Smooth muscle cell (in vitro differentiated cells): ENCODE measurements at regions not wholly inside any gene's neighbourhood (a gene's known extent, or its start where the extent isn't known, plus 50 kb on each side); places are given as distances from the start of the nearest gene placed in this dataset.

Experiments used
- DNase-seq: peaks from one replicate; lab custom pipeline; 2025; ENCODE audit not compliant: unreplicated experiment; lab: John Stamatoyannopoulos, UW
- H2AFZ ChIP-seq: fragments of 200-600 bp; sonication (generic); 2 replicates; pipeline ENCODE4 v1.6.0; 2016; ENCODE audit warnings: antibody characterized with exemption, low read depth, mild to moderate bottlenecking
- H3F3A ChIP-seq: fragments of 200-600 bp; sonication (generic); 2 replicates; pipeline ENCODE4 v1.6.0; 2017; ENCODE audit warnings: antibody characterized with exemption, low read depth
- H3K27ac ChIP-seq: fragments of 200-600 bp; sonication (generic); 2 replicates; pipeline ENCODE4 v1.5.1; 2016; ENCODE audit warnings: low read depth, mild to moderate bottlenecking
- H3K27me3 ChIP-seq: fragments of 200-600 bp; sonication (generic); 2 replicates; pipeline ENCODE4 v1.6.1; 2016; ENCODE audit warnings: low read depth, mild to moderate bottlenecking
- H3K36me3 ChIP-seq: fragments of 200-600 bp; sonication (generic); 2 replicates; pipeline ENCODE4 v1.5.1; 2016; ENCODE audit warnings: low read depth
- H3K4me1 ChIP-seq: fragments of 200-600 bp; sonication (generic); 2 replicates; pipeline ENCODE4 v1.5.1; 2016; ENCODE audit warnings: low read depth
- H3K4me2 ChIP-seq: fragments of 200-600 bp; sonication (generic); 2 replicates; pipeline ENCODE4 v1.6.0; 2016; ENCODE audit warnings: mild to moderate bottlenecking
- H3K4me3 ChIP-seq: fragments of 200-600 bp; sonication (generic); 2 replicates; pipeline ENCODE4 v1.5.1; 2016; ENCODE audit warnings: mild to moderate bottlenecking
- H3K79me2 ChIP-seq: fragments of 200-600 bp; sonication (generic); 2 replicates; pipeline ENCODE4 v1.6.0; 2016; ENCODE audit warnings: low read depth, mild to moderate bottlenecking
- H3K9ac ChIP-seq: fragments of 200-600 bp; sonication (generic); 2 replicates; pipeline ENCODE4 v1.6.0; 2016; ENCODE audit warnings: low read depth
- H3K9me3 ChIP-seq: fragments of 200-600 bp; sonication (generic); replicated peaks from 2 replicates; pipeline ENCODE4 v1.5.1; 2016; ENCODE audit warnings: low read depth
- H4K20me1 ChIP-seq: fragments of 200-600 bp; sonication (generic); 2 replicates; pipeline ENCODE4 v1.6.0; 2016; ENCODE audit warnings: low read depth
- WGBS: methylation state at CpG from one replicate; pipeline ENCODE4 v1.1.7; 2016; ENCODE audit warnings: low lambda C conversion rate; 5-methylcytosine and 5-hydroxymethylcytosine counted together
- TF ChIP-seq, protein P1 (sequence below): fragments of 200-600 bp; sonication (generic); IDR thresholded peaks from 2 replicates; pipeline ENCODE4 v1.5.1; 2017; ENCODE audit warnings: borderline replicate concordance, mild to moderate bottlenecking, antibody characterized with exemption; ENCODE audit not compliant: insufficient read depth, poor library complexity, severe bottlenecking

DNA sequence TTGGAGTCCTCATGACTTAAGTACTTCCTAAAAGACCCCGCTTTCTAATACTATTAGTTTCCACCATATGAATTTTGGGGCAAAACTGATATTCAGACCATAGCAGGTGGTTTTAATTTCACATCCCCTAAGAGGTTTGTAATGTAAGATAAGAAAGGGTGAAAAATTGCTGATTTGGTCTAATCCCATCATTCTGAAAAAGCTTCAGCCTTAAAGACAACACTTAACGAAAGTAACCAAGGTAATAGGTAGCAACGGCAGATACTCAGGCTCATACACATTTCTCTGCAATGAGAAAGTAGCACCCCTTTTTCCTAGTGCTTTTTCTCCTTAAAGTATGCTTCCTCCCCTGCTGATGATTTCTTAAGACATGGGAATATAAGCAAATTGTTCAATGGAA, 376.9 kb upstream of the LYPLAL1 start:
- WGBS, result 82% methylated on average over 3 of the region's 3 CpGs

DNA sequence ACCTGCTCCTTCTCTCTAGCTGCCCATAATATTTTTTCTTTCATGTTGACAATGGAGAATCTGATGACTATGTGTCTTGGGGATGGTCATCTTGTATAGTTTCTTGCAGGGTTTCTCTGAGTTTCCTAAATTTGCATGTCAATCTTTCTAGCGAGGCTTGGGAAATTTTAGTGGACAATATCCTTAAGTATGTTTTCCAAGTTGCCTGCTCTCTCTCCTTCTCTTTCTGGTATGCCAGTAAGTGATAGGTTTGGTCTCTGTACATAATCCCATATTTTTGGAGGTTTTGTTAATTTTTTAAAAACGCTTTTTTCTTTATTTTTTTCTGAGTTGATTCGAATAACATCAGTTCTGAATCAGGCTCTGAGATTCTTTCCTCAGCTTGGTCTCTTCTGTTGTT, 370.9 kb upstream of the LYPLAL1 start:
- TF ChIP-seq, protein P1, sequence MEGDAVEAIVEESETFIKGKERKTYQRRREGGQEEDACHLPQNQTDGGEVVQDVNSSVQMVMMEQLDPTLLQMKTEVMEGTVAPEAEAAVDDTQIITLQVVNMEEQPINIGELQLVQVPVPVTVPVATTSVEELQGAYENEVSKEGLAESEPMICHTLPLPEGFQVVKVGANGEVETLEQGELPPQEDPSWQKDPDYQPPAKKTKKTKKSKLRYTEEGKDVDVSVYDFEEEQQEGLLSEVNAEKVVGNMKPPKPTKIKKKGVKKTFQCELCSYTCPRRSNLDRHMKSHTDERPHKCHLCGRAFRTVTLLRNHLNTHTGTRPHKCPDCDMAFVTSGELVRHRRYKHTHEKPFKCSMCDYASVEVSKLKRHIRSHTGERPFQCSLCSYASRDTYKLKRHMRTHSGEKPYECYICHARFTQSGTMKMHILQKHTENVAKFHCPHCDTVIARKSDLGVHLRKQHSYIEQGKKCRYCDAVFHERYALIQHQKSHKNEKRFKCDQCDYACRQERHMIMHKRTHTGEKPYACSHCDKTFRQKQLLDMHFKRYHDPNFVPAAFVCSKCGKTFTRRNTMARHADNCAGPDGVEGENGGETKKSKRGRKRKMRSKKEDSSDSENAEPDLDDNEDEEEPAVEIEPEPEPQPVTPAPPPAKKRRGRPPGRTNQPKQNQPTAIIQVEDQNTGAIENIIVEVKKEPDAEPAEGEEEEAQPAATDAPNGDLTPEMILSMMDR, result no peak
- no peak overlapping the region for H2AFZ ChIP-seq
- no peaks in the 10 kb centered on the region for H3K36me3 ChIP-seq
- H3K9ac ChIP-seq, result no peak overlapping the region
- H3K27me3 ChIP-seq, result no peaks in the 10 kb centered on the region
- no peaks in the 10 kb centered on the region for H3F3A ChIP-seq
- no peaks in the 10 kb centered on the region for H3K4me1 ChIP-seq
- DNase-seq, result no peak
- H3K9me3 ChIP-seq, result no peaks in the 10 kb centered on the region
- no peaks in the 10 kb centered on the region for H4K20me1 ChIP-seq
- H3K4me3 ChIP-seq, result no peak overlapping the region
- H3K79me2 ChIP-seq, result no peaks in the 10 kb centered on the region
- H3K4me2 ChIP-seq, result no peak overlapping the region
- 84% methylated on average over 3 of the region's 3 CpGs for WGBS
- no peak overlapping the region for H3K27ac ChIP-seq

More for the DNA sequence above, 376.9 kb upstream of the LYPLAL1 start:
- Histone ChIP-seq H3K4me2 (no peak overlapping the region), H3K4me3 (no peak overlapping the region), H3K27me3 (no peaks in the 10 kb centered on the region), H4K20me1 (no peaks in the 10 kb centered on the region), H3F3A (no peaks in the 10 kb centered on the region), H2AFZ (no peak overlapping the region), H3K27ac (no peak overlapping the region), H3K4me1 (no peaks in the 10 kb centered on the region), H3K36me3 (no peaks in the 10 kb centered on the region), H3K9me3 (no peaks in the 10 kb centered on the region), H3K9ac (no peak overlapping the region), H3K79me2 (no peaks in the 10 kb centered on the region)
- no peak for DNase-seq
- TF ChIP-seq, protein P1, result no peak

DNA sequence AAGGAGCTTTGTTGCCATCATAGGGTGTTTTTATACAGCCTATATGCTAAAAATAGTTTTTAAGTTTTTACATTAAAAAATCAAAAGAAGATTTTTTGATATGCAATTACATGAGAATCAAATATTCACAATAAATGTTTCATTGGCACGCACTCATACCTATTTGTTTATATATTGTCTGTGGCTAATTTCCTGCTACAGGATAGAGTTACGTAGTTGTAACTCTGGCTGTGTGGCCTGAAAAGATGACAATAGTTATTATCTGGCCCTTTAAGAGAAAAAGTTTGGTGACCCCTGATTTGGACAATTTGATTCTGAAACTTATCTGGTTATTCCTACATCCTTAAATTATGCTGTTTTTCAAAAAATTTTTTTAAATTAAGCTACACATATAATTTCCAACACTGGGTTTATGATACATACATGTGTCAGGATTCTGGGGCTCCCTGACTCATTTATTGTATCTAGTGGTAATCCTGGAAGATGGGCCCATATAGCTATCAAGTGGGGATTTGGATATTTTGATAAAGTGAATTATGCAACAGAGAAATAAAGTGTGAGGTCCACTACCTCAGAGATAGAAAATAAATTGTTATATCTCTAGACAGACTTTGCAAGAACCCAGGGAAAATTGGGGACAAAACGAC, 370.2 kb upstream of the LYPLAL1 start:
- Histone ChIP-seq H3K4me3 (no peak overlapping the region), H2AFZ (no peak overlapping the region), H3K4me2 (no peak overlapping the region), H3K27me3 (no peaks in the 10 kb centered on the region), H4K20me1 (no peaks in the 10 kb centered on the region), H3K4me1 (no peaks in the 10 kb centered on the region), H3K36me3 (no peaks in the 10 kb centered on the region), H3K9me3 (no peaks in the 10 kb centered on the region), H3F3A (no peaks in the 10 kb centered on the region), H3K79me2 (no peaks in the 10 kb centered on the region), H3K27ac (no peak overlapping the region), H3K9ac (no peak overlapping the region)
- TF ChIP-seq, protein P1, result no peak
- WGBS, result 91% methylated on average over 3 of the region's 3 CpGs
- DNase-seq, result no peak
